Brain microvascular endothelial cell (primary cell): ENCODE measurements at regions not wholly inside any gene's neighbourhood (a gene's known extent, or its start where the extent isn't known, plus 50 kb on each side); places are given as distances from the start of the nearest gene placed in this dataset.

Experiments used
- DNase-seq: peaks from one replicate; pipeline ENCODE4 v3.0.0-alpha.2; 2020
- H3K27ac ChIP-seq: fragments of 250-450 bp; sonication (Bioruptor Pico); 2 replicates; pipeline ENCODE4 v1.5.1; 2020; ENCODE audit warnings: mild to moderate bottlenecking, moderate library complexity
- H3K27me3 ChIP-seq: fragments of 250-450 bp; sonication (Bioruptor Pico); replicated peaks from 2 replicates; pipeline ENCODE4 v1.5.1; 2020; ENCODE audit warnings: mild to moderate bottlenecking
- H3K36me3 ChIP-seq: fragments of 250-450 bp; sonication (Bioruptor Pico); replicated peaks from 2 replicates; pipeline ENCODE4 v1.5.1; 2020; ENCODE audit warnings: mild to moderate bottlenecking
- H3K4me3 ChIP-seq: 2 replicates; pipeline ENCODE4 v1.5.1; 2011; ENCODE audit warnings: low read depth, mild to moderate bottlenecking, control low read depth, low read length, moderate library complexity
- in situ Hi-C: cut with HindIII; loops from 2 replicates; pipeline ENCODE4 v1.10.0; 2017; ENCODE audit warnings: low sequenced_read_pairs, low pct_ligation_motif_present
- TF ChIP-seq, protein P1 (sequence below): IDR thresholded peaks from 2 replicates; pipeline ENCODE4 v1.5.1; 2011; ENCODE audit warnings: low read depth, mild to moderate bottlenecking, moderate library complexity, low read length, control low read depth, inconsistent platforms; ENCODE audit errors: missing control alignments

DNA sequence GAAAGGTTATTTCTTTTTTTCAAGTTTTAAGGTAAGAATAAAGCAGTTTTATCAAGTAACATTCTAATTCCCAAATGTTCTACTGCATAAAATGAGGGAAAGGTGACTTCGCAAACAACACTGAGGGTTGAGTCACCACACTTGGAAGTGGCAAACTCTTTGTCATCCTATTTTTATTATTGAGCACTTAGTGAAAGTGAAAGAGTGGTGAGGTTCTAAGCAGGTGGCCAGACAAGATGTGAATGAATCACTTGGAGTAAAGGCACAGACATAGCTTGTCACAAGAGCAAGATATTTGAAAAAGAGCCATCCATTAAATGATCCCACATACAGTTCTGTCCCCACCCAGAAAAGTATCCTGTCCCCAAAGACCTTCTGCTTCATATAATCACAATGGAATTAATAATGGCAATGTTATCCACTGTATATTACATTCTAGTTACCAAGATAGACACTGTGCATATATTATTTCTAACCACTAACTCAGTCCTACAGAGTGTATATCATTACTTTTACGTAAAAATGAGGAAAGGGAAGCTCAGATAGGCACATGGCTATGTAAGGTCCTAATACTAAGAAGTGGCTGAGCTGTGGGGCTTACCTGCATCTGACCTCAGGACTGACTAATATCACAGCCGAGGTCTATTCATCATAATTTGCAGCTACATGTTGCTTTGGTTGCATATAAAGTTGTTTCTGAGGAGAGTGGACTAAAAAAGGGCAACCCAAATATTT lies 730.4 kb upstream of the MEF2C start:
- Histone ChIP-seq H3K27ac (no peak overlapping the region), H3K4me3 (no peak overlapping the region), H3K36me3 (no peaks in the 10 kb centered on the region), H3K27me3 (no peaks in the 10 kb centered on the region)
- peak; percentile 9 for DNase-seq
- in situ Hi-C loops: no loop called here
- TF ChIP-seq, protein P1, sequence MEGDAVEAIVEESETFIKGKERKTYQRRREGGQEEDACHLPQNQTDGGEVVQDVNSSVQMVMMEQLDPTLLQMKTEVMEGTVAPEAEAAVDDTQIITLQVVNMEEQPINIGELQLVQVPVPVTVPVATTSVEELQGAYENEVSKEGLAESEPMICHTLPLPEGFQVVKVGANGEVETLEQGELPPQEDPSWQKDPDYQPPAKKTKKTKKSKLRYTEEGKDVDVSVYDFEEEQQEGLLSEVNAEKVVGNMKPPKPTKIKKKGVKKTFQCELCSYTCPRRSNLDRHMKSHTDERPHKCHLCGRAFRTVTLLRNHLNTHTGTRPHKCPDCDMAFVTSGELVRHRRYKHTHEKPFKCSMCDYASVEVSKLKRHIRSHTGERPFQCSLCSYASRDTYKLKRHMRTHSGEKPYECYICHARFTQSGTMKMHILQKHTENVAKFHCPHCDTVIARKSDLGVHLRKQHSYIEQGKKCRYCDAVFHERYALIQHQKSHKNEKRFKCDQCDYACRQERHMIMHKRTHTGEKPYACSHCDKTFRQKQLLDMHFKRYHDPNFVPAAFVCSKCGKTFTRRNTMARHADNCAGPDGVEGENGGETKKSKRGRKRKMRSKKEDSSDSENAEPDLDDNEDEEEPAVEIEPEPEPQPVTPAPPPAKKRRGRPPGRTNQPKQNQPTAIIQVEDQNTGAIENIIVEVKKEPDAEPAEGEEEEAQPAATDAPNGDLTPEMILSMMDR: no peak

DNA sequence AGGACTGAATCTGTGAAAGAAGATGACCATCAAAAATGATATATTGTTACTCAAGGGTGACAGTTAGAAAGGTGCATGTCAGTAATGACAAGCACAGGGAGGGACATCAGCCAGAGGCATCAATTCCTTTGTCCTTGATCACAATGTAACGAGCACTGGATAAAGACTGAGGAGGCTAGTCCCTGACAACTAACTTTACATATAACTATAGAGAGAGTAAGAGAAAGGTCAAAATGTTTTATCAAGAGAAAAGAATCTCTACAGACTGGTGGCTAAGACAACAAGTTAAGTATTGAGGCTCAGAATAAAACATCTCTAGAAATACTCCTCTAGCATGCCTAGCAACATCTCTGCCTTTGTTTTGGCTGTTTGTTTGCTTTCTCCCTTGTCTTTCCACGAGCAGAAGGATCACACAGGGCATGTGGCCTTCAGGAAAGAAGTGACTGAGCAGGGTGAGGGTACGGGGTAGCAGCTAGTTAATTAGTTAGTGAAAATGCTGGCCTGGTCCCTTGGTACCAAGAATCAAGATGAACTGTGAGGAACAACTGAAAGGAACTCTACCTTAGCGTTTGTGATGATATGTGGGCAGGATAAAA lies 724.1 kb upstream of the MEF2C start:
- no peak for DNase-seq
- TF ChIP-seq, protein P1: no peak
- Histone ChIP-seq H3K27ac (no peak overlapping the region), H3K36me3 (no peaks in the 10 kb centered on the region), H3K4me3 (no peak overlapping the region), H3K27me3 (no peaks in the 10 kb centered on the region)
- in situ Hi-C loops: no loop called here

DNA sequence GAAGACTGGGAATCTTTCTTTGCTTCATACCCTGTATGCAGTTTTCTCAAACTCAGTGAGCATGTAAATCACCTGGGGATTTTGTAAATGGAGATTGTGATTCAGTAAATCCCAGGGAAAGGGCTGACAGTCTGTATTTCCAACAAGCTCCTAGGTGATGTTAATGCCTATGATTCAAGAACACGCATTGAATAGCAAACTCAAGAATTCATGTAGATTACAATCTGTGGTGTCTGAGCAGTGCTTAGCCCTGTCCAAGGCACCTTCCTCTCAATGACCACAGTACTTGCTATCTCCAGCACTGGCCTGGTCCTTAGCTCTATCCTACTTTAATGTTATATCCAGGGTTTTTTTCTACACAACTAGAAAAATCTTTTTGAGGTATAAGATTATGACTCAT lies 721.4 kb upstream of the MEF2C start:
- no peaks in the 10 kb centered on the region for H3K36me3 ChIP-seq
- no peak overlapping the region for H3K4me3 ChIP-seq
- TF ChIP-seq, protein P1: no peak
- DNase-seq: no peak
- no peaks in the 10 kb centered on the region for H3K27me3 ChIP-seq
- in situ Hi-C loops: no loop called here
- no peak overlapping the region for H3K27ac ChIP-seq

DNA sequence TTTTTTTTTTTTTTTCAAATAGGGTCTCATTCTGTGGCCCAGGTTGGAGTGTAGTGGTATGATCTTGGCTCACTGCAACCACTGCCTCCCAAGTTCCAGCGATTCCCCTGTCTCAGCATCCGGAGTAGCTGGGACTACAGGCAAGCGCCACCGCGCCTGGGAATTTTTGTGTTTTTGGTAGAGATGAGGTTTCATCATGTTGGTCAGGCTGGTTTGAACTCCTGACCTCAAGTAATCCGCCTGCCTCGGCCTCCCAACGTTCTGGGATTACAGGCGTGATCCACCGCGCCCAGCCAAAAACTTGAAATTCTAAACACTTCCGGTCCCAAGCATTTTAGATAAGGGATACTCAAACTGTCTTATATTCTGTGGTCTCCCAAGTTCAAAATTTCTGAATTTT lies 718.9 kb upstream of the MEF2C start:
- no peak for DNase-seq
- Histone ChIP-seq H3K27ac (no peak overlapping the region), H3K27me3 (no peaks in the 10 kb centered on the region), H3K4me3 (no peak overlapping the region), H3K36me3 (no peaks in the 10 kb centered on the region)
- TF ChIP-seq, protein P1: no peak
- in situ Hi-C loops: no loop called here

DNA sequence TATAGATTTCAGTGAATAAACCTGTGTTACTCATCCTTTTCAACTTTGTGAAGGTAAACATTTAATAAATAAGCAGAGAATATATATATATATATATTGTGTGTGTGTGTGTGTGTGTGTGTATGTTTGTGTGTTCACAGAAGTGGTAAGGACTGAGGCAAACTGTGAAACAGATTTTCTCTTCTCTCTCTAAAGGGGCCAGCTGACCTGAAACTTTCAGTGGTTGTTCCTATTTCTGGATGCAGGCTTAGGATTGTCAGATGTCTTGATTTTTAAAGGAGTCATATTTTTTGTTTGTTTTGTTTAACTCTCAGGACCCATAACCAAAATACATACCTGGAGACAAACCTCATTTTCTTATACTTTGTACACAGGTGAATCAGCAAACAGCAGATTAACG lies 714.9 kb upstream of the MEF2C start:
- in situ Hi-C loops: no loop called here
- TF ChIP-seq, protein P1: no peak

DNA sequence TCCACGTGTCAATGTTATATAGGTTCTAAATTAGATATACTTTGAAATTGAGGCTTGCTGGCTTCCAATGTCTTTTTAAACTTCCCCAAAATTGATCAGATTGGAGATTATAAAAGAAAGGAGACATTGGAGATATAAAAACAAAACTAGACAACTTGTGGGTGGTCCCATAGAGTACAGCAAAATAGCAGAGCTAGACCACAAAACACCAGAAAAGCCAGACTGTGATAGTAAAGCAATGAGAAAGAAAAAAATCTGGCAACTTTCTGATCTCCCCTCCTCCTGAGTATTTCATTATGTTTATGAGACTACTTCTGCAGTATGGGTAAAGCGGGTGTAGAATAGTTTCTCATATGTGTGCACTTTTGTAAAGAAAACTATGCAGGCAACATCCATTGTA lies 713.8 kb upstream of the MEF2C start:
- H3K27ac ChIP-seq: no peak overlapping the region
- TF ChIP-seq, protein P1: no peak
- no peaks in the 10 kb centered on the region for H3K27me3 ChIP-seq
- no peak overlapping the region for H3K4me3 ChIP-seq
- H3K36me3 ChIP-seq: no peaks in the 10 kb centered on the region
- in situ Hi-C loops: no loop called here
- no peak for DNase-seq

More for the DNA sequence above, 714.9 kb upstream of the MEF2C start:
- no peak overlapping the region for H3K4me3 ChIP-seq
- no peaks in the 10 kb centered on the region for H3K27me3 ChIP-seq
- no peak for DNase-seq
- H3K36me3 ChIP-seq: no peaks in the 10 kb centered on the region
- no peak overlapping the region for H3K27ac ChIP-seq
